Thyroid gland (tissue), 4 donors: ENCODE measurements at regions not wholly inside any gene's neighbourhood (a gene's known extent, or its start where the extent isn't known, plus 50 kb on each side); places are given as distances from the start of the nearest gene placed in this dataset.

Experiments used
- POLR2A ChIP-seq, 2 donors: fragments of 450-650 bp; IDR thresholded peaks; one replicate each; pipeline ENCODE4 v1.6.1; 2017; ENCODE audit warnings: antibody characterized with exemption in 2 of 2, mild to moderate bottlenecking in 2 of 2, moderate library complexity in 1 of 2
- TF ChIP-seq, protein P1 (sequence below), 6 experiments: fragments of 200-600 bp in 3 of 6; fragments of 450-650 bp in 3 of 6; sonication (generic) in 3 of 6; IDR thresholded peaks; one replicate each; pipeline ENCODE4 v1.5.1; 2016 to 2019; ENCODE audit warnings: antibody characterized with exemption in 6 of 6, mild to moderate bottlenecking in 2 of 6, inconsistent platforms in 1 of 6, moderate library complexity in 1 of 6

GRCh38 chr11:130705670-130706421 is 210.4 kb downstream of the SNX19 start:
- TF ChIP-seq POLR2A (IDR thresholded peaks at IDR 0.05) = no peak
- TF ChIP-seq, protein P1, sequence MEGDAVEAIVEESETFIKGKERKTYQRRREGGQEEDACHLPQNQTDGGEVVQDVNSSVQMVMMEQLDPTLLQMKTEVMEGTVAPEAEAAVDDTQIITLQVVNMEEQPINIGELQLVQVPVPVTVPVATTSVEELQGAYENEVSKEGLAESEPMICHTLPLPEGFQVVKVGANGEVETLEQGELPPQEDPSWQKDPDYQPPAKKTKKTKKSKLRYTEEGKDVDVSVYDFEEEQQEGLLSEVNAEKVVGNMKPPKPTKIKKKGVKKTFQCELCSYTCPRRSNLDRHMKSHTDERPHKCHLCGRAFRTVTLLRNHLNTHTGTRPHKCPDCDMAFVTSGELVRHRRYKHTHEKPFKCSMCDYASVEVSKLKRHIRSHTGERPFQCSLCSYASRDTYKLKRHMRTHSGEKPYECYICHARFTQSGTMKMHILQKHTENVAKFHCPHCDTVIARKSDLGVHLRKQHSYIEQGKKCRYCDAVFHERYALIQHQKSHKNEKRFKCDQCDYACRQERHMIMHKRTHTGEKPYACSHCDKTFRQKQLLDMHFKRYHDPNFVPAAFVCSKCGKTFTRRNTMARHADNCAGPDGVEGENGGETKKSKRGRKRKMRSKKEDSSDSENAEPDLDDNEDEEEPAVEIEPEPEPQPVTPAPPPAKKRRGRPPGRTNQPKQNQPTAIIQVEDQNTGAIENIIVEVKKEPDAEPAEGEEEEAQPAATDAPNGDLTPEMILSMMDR (IDR thresholded peaks at IDR 0.05) = no peak
